Cardiac fibroblast (primary cell): ENCODE measurements at regions not wholly inside any gene's neighbourhood (a gene's known extent, or its start where the extent isn't known, plus 50 kb on each side); places are given as distances from the start of the nearest gene placed in this dataset.

Source experiments
- DNase-seq, 2 donors: peaks; one replicate each; pipeline versions ENCODE4 v3.0.0 to v3.0.0-alpha.2; 2010; ENCODE audit warnings: low read depth in 2 of 2
- H3K4me3 ChIP-seq, 2 donors: replicated peaks in 1 of 2; 1 replicate in 1 of 2; 2 replicates in 1 of 2; pipeline ENCODE4 v1.5.1; 2011; ENCODE audit warnings: low read depth in 2 of 2, low read length in 2 of 2, mild to moderate bottlenecking in 2 of 2, moderate library complexity in 1 of 2
- TF ChIP-seq, protein P1 (sequence below): IDR thresholded peaks from one replicate; pipeline ENCODE4 v1.5.1; 2011; ENCODE audit warnings: low read depth, mild to moderate bottlenecking, low read length, inconsistent platforms

DNA sequence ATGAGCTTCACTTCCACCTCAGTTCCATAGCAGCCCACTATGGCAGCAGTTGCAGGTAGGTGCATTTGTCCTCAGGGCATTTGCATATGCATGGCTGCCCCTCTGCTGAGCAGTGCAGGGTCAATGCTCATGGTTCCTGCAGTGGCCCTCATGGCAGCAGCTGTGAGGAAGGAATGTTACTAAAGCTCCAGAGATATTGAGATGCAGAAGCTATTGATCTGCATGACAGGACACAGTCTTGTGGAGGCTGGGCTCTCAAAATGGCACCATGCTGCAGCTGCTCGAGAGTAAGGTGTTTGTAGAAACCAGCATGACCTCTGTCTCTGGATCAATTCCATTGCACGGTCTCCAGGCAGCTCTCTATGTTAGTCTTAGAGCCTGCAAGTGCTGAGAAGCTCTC lies 179.2 kb upstream of the PCDH18 start:
- H3K4me3 ChIP-seq: no peak overlapping the region
- no peak for DNase-seq
- TF ChIP-seq, protein P1, sequence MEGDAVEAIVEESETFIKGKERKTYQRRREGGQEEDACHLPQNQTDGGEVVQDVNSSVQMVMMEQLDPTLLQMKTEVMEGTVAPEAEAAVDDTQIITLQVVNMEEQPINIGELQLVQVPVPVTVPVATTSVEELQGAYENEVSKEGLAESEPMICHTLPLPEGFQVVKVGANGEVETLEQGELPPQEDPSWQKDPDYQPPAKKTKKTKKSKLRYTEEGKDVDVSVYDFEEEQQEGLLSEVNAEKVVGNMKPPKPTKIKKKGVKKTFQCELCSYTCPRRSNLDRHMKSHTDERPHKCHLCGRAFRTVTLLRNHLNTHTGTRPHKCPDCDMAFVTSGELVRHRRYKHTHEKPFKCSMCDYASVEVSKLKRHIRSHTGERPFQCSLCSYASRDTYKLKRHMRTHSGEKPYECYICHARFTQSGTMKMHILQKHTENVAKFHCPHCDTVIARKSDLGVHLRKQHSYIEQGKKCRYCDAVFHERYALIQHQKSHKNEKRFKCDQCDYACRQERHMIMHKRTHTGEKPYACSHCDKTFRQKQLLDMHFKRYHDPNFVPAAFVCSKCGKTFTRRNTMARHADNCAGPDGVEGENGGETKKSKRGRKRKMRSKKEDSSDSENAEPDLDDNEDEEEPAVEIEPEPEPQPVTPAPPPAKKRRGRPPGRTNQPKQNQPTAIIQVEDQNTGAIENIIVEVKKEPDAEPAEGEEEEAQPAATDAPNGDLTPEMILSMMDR: no peak

DNA sequence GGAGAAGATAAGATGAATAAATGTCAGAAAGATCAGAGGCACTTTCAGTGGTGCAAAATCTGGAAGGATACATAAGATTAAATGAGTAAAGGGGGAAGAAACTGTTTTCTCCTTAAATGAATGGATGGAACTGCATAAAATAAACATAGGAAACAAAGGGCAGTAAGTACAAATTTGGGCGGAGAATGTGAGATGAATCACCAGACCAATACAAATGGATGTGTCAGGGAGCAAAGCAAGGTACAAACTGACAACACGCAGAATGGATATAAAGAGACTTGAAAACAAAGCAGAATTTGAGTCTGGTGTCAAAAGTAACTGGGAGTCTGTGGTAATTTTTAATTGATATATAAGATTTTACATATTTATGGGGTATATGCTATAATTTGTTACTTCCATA lies 175.3 kb upstream of the PCDH18 start:
- peak; percentile 54 to 79 for DNase-seq
- no peak overlapping the region for H3K4me3 ChIP-seq

DNA sequence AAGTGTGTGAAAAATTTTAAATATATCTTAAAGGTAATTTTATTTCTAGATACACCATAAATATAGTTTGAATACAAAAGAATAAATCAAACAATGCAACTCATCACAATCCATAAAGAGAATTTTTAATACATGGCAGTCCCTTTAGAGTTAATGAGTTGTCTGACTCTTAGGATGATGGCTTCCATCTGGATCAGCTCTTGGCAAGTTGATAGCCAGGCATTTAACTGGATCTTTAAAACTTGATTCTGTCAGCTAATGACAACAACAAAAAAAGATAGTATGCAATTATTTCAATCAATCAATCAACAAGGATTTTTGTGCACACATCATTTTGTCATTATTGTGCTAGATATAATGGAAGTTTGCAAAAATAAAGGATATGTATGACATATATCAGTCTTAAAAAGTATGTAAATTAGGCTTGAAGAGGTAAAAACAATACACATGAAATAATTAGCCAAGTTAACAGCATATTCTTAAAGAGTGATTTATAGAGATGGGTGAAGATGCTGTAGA lies 174.9 kb upstream of the PCDH18 start:
- peak in 1 of 2 donors; percentile 4 for DNase-seq
- TF ChIP-seq, protein P1: no peak
- H3K4me3 ChIP-seq: no peak overlapping the region

More for the DNA sequence above, 175.3 kb upstream of the PCDH18 start:
- TF ChIP-seq, protein P1: no peak

DNA sequence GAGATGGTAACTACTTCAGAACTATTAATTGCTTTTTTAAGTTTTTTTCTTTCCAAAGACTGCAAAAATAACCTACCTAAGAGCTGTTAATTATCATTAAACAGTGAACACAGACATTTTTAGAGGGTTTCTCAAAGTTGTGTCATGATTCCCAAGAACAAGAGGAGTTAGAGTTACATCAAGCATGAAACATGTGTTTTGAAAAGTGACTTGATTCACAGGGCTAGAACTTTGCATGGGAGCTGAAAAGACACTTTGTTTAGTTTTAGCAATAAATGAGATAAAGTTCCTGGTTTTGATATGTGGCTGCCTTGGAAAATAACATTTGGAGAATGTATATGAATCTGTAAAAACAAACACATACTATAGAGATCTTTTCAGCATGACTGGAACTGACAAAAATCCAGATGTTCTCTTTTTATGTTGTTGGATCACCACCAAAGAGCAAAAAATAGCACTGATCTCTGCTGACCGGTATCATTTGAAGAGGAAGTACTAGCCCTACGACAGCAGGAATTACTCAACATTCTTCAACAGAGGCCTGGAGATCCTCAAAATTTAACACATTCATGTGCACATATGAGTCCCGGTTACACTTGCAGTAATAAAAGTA lies 173.0 kb upstream of the PCDH18 start:
- H3K4me3 ChIP-seq: no peak overlapping the region
- TF ChIP-seq, protein P1: no peak
- DNase-seq: peak; percentile 91 to 96

DNA sequence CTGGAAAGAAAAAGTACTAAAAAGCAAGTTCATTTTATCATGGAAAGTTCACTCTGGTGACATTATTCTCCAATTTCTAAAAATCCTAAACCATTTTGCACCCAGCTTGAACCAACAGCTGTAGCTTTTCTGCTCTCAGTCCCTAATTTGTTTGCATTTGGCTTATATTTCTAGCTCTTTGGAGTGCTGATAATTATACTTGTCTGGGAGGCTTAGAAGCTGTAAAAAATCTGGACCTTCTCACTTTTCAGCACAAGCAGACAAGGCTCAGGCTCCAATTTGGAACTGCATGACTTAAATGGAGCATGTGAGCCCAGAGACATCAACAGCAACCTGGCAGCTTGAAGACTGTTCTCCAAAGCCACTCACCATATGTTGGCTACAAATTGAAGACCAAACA lies 170.9 kb upstream of the PCDH18 start:
- H3K4me3 ChIP-seq: no peak overlapping the region
- DNase-seq: peak in 1 of 2 donors; percentile 52
- TF ChIP-seq, protein P1: no peak

DNA sequence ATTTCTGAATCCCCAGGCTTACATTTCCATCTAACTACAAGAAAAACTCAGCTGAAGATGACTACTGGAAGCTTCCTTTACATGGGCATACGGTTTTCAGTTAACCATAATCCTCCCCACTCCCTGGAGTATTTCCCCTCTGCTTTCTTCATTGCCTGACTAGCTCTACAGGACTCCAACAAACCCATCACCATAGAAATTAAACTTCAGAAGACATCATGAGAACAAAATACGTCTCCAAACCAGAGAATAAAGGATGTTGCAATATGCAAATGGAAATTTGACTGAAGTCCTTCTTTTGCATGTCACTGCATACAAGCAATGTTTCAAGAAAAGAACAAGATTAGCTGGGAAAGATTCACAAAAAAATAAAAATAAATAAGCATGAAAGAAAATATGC lies 170.2 kb upstream of the PCDH18 start:
- no peak overlapping the region for H3K4me3 ChIP-seq
- TF ChIP-seq, protein P1: no peak
- no peak for DNase-seq

DNA sequence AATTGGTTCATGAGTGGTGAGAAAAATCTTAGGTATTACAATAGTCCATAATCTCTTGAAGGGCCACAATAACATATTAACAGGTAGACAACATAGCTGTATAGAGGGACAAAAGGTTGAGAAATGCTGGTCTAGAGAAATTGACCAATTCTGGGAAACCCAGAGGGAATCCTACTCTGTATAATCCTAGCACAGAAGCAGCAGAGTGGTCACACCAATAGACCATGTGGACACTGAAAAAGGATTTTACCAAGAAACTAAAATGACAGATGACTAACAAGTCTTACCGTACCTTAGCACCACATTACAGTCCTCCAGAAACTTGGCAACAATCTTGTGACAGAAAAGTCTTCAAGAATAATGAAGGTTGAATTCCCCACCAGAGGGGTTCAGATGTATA lies 169.1 kb upstream of the PCDH18 start:
- H3K4me3 ChIP-seq: no peak overlapping the region
- TF ChIP-seq, protein P1: no peak
- no peak for DNase-seq
